ENCODE measurements at regions not wholly inside any gene's neighbourhood (a gene's known extent, or its start where the extent isn't known, plus 50 kb on each side); places are given as distances from the start of the nearest gene placed in this dataset.

GRCh38 chr7:9842301-9842700, 1131.4 kb upstream of the PHF14 start:
- Mint-ChIP-seq H3K27me3 (ENCODE audit: low read depth, unreplicated experiment) (no peaks in the 10 kb centered on the region), H3K27ac (ENCODE audit: unreplicated experiment) (no peak overlapping the region), H3K4me1 (ENCODE audit: low read depth, unreplicated experiment) (no peaks in the 10 kb centered on the region), H3K4me3 (ENCODE audit: unreplicated experiment) (no peak overlapping the region), H3K36me3 (ENCODE audit: low read depth, unreplicated experiment) (no peaks in the 10 kb centered on the region), H3K9me3 (ENCODE audit: unreplicated experiment) (no peaks in the 10 kb centered on the region)
- H3K4me1 ChIP-seq (ENCODE audit: insufficient read depth, low read length) = no peaks in the 10 kb centered on the region
- no peak overlapping the region for H3K9ac ChIP-seq (ENCODE audit: low read length)
- H3K27me3 ChIP-seq (ENCODE audit: insufficient read depth, low read length) = no peaks in the 10 kb centered on the region
- no peak overlapping the region for H2AFZ ChIP-seq (ENCODE audit: low read depth, low read length)
- H3K79me2 ChIP-seq (ENCODE audit: insufficient read depth, low read length) = no peaks in the 10 kb centered on the region
- FAIRE-seq (no peak), DNase-seq (ENCODE audit: low read depth) (no peak)
- no peaks in the 10 kb centered on the region for H3K9me3 ChIP-seq (ENCODE audit: insufficient read depth, low read depth, low read length)
- no peaks in the 10 kb centered on the region for H3K36me3 ChIP-seq (ENCODE audit: insufficient read depth, low read length)
- no peak overlapping the region for H3K4me3 ChIP-seq (ENCODE audit: insufficient read depth, low read depth, low read length)
- H4K20me1 ChIP-seq (ENCODE audit: insufficient read depth, low read length) = no peaks in the 10 kb centered on the region
- TF ChIP-seq CTCF (IDR thresholded peaks at IDR 0.05; ENCODE audit: insufficient read depth, low read depth, low read length) (no peak), EZH2 (IDR thresholded peaks at IDR 0.05; ENCODE audit: insufficient read depth, low read length) (no peak)
- no peak overlapping the region for H3K4me2 ChIP-seq (ENCODE audit: low read length)
- no peak overlapping the region for H3K27ac ChIP-seq (ENCODE audit: low read depth, low read length)

- Mint-ChIP-seq H3K9me3 (ENCODE audit: unreplicated experiment) (no peaks in the 10 kb centered on the region), H3K27ac (ENCODE audit: unreplicated experiment) (no peak overlapping the region), H3K36me3 (ENCODE audit: low read depth, unreplicated experiment) (no peaks in the 10 kb centered on the region), H3K27me3 (ENCODE audit: low read depth, unreplicated experiment) (no peaks in the 10 kb centered on the region), H3K4me1 (ENCODE audit: low read depth, unreplicated experiment) (no peaks in the 10 kb centered on the region), H3K4me3 (ENCODE audit: unreplicated experiment) (no peak overlapping the region)
- Histone ChIP-seq H3K4me2 (ENCODE audit: low read length) (no peak overlapping the region), H3K27me3 (ENCODE audit: insufficient read depth, low read length) (no peaks in the 10 kb centered on the region), H3K9ac (ENCODE audit: low read length) (no peak overlapping the region), H3K4me1 (ENCODE audit: insufficient read depth, low read length) (no peaks in the 10 kb centered on the region), H3K79me2 (ENCODE audit: insufficient read depth, low read length) (no peaks in the 10 kb centered on the region), H3K27ac (ENCODE audit: low read depth, low read length) (no peak overlapping the region), H2AFZ (ENCODE audit: low read depth, low read length) (no peak overlapping the region), H3K36me3 (ENCODE audit: insufficient read depth, low read length) (no peaks in the 10 kb centered on the region), H3K9me3 (ENCODE audit: insufficient read depth, low read depth, low read length) (no peaks in the 10 kb centered on the region), H4K20me1 (ENCODE audit: insufficient read depth, low read length) (no peaks in the 10 kb centered on the region), H3K4me3 (ENCODE audit: insufficient read depth, low read depth, low read length) (no peak overlapping the region)
- TF ChIP-seq EZH2 (IDR thresholded peaks at IDR 0.05; ENCODE audit: insufficient read depth, low read length) (no peak), CTCF (IDR thresholded peaks at IDR 0.05; ENCODE audit: insufficient read depth, low read depth, low read length) (no peak)
- FAIRE-seq = no peak
- DNase-seq (ENCODE audit: low read depth) = no peak
Measured at GRCh38 chr7:9846902-9847301, 1126.8 kb upstream of the PHF14 start.

GRCh38 chr7:9854605-9855004, 1119.1 kb upstream of the PHF14 start:
- no peaks in the 10 kb centered on the region for H3K36me3 Mint-ChIP-seq (ENCODE audit: low read depth, unreplicated experiment)

More at GRCh38 chr7:9854605-9855004, 1119.1 kb upstream of the PHF14 start:
- H3K9me3 Mint-ChIP-seq (ENCODE audit: unreplicated experiment) = no peaks in the 10 kb centered on the region
- H3K9me3 ChIP-seq (ENCODE audit: insufficient read depth, low read depth, low read length) = peaks cover 3% of the 10 kb centered on the region
- DNase-seq (ENCODE audit: low read depth) (no peak), FAIRE-seq (no peak)
- H3K36me3 ChIP-seq (ENCODE audit: insufficient read depth, low read length) = no peaks in the 10 kb centered on the region
- no peak overlapping the region for H3K4me3 Mint-ChIP-seq (ENCODE audit: unreplicated experiment)
- no peak overlapping the region for H3K27ac ChIP-seq (ENCODE audit: low read depth, low read length)
- H2AFZ ChIP-seq (ENCODE audit: low read depth, low read length) = no peak overlapping the region
- H3K27me3 Mint-ChIP-seq (ENCODE audit: low read depth, unreplicated experiment) = no peaks in the 10 kb centered on the region
- no peak overlapping the region for H3K4me2 ChIP-seq (ENCODE audit: low read length)
- H3K9ac ChIP-seq (ENCODE audit: low read length) = no peak overlapping the region
- no peaks in the 10 kb centered on the region for H4K20me1 ChIP-seq (ENCODE audit: insufficient read depth, low read length)
- no peak overlapping the region for H3K4me3 ChIP-seq (ENCODE audit: insufficient read depth, low read depth, low read length)
- no peaks in the 10 kb centered on the region for H3K27me3 ChIP-seq (ENCODE audit: insufficient read depth, low read length)
- TF ChIP-seq EZH2 (IDR thresholded peaks at IDR 0.05; ENCODE audit: insufficient read depth, low read length) (no peak), CTCF (IDR thresholded peaks at IDR 0.05; ENCODE audit: insufficient read depth, low read depth, low read length) (no peak)
- no peaks in the 10 kb centered on the region for H3K4me1 Mint-ChIP-seq (ENCODE audit: low read depth, unreplicated experiment)
- no peak overlapping the region for H3K27ac Mint-ChIP-seq (ENCODE audit: unreplicated experiment)
- H3K79me2 ChIP-seq (ENCODE audit: insufficient read depth, low read length) = no peaks in the 10 kb centered on the region
- H3K4me1 ChIP-seq (ENCODE audit: insufficient read depth, low read length) = no peaks in the 10 kb centered on the region

All from astrocyte (in vitro differentiated cells and primary cell).